IMR-90 (cell line): ENCODE measurements at regions not wholly inside any gene's neighbourhood (a gene's known extent, or its start where the extent isn't known, plus 50 kb on each side); places are given as distances from the start of the nearest gene placed in this dataset.

Experiments used
- ATAC-seq: fragments of 200-7000 bp; cut with Tn5 transposase; 2 replicates; pipeline ENCODE4 v1.9.1; 2020; ENCODE audit warnings: low read depth, mild to moderate bottlenecking, moderate library complexity
- BruUV-seq: library from RNA; stranded (reverse); fragments of 400-500 nt; replicated peaks from 2 replicates; lab custom pipeline; 2021; lab: Mats Ljungman, UMichigan
- CTCF ChIA-PET: fragments of 300-600 bp; formaldehyde crosslinking; extraction: SDS; loops from one replicate; lab custom pipeline; 2021; ENCODE audit warnings: antibody characterized with exemption; lab: Yijun Ruan, JAX
- POLR2A ChIA-PET: fragments of 300-600 bp; sonication (Branson Sonifier 250); formaldehyde crosslinking; loops from one replicate; lab custom pipeline; 2022; ENCODE audit warnings: antibody characterized with exemption; ENCODE audit not compliant: unreplicated experiment; lab: Charles Lee
- DNase-seq: peaks from one replicate; pipeline ENCODE4 v3.0.0; 2013
- H2AFZ ChIP-seq: replicated peaks from 2 replicates; pipeline ENCODE3; 2013; ENCODE audit warnings: low read length, mild to moderate bottlenecking; ENCODE audit not compliant: poor library complexity
- H2AK5ac ChIP-seq: 2 replicates; pipeline ENCODE4 v1.6.1; 2013; ENCODE audit warnings: low read depth, low read length, inconsistent platforms
- H2AK9ac ChIP-seq: replicated peaks from 2 replicates; pipeline ENCODE3; 2013; ENCODE audit warnings: mild to moderate bottlenecking, low read depth, low read length, moderate library complexity; ENCODE audit not compliant: poor library complexity
- H2BK120ac ChIP-seq: 2 replicates; pipeline ENCODE4 v1.6.1; 2013; ENCODE audit warnings: low read depth, low read length, inconsistent platforms
- H2BK15ac ChIP-seq: 3 replicates; pipeline ENCODE4 v1.6.1; 2013; ENCODE audit warnings: low read depth, low read length, inconsistent platforms
- H2BK20ac ChIP-seq: 2 replicates; pipeline ENCODE4 v1.6.1; 2013; ENCODE audit warnings: low read depth, mild to moderate bottlenecking, inconsistent platforms, low read length, moderate library complexity
- H2BK5ac ChIP-seq: 2 replicates; pipeline ENCODE4 v1.6.1; 2013; ENCODE audit warnings: mild to moderate bottlenecking, low read depth, low read length, inconsistent platforms; ENCODE audit not compliant: poor library complexity, severe bottlenecking
- H3K14ac ChIP-seq: replicated peaks from 2 replicates; pipeline ENCODE4 v1.6.1; 2013; ENCODE audit warnings: low read depth, low read length, inconsistent platforms
- H3K18ac ChIP-seq: 2 replicates; pipeline ENCODE4 v1.6.1; 2013; ENCODE audit warnings: low read depth, low read length, control low read depth
- H3K23ac ChIP-seq: 2 replicates; pipeline ENCODE4 v1.6.1; 2013; ENCODE audit warnings: low read depth, low read length, inconsistent platforms
- H3K27ac ChIP-seq: 2 replicates; pipeline ENCODE4 v1.5.1; 2013; ENCODE audit warnings: mild to moderate bottlenecking, control low read depth, low read length; ENCODE audit not compliant: insufficient read depth
- H3K27me3 ChIP-seq: 2 replicates; pipeline ENCODE4 v1.6.1; 2013; ENCODE audit warnings: low read length; ENCODE audit not compliant: control insufficient read depth, insufficient read depth
- H3K36me3 ChIP-seq: 2 replicates; pipeline ENCODE4 v1.6.1; 2013; ENCODE audit warnings: low read length, mixed read lengths; ENCODE audit not compliant: control insufficient read depth, insufficient read depth
- H3K4ac ChIP-seq: 2 replicates; pipeline ENCODE4 v1.6.1; 2013; ENCODE audit warnings: low read depth, low read length, inconsistent platforms
- H3K4me1 ChIP-seq: 2 replicates; pipeline ENCODE4 v1.6.1; 2013; ENCODE audit warnings: low read length, mixed read lengths; ENCODE audit not compliant: control insufficient read depth, insufficient read depth
- H3K4me2 ChIP-seq: 2 replicates; pipeline ENCODE4 v1.6.1; 2013; ENCODE audit warnings: low read depth, mild to moderate bottlenecking, control low read depth, low read length, moderate library complexity
- H3K4me3 ChIP-seq: 2 replicates; pipeline ENCODE4 v1.5.1; 2013; ENCODE audit warnings: low read depth, mild to moderate bottlenecking, control low read depth, low read length, moderate library complexity; ENCODE audit not compliant: insufficient read depth
- H3K56ac ChIP-seq: 2 replicates; pipeline ENCODE4 v1.6.1; 2013; ENCODE audit warnings: low read length, inconsistent platforms; ENCODE audit not compliant: insufficient read depth; ENCODE audit errors: extremely low read depth
- H3K79me1 ChIP-seq, 2 experiments: 2 replicates each; pipeline ENCODE4 v1.6.1; 2013; ENCODE audit warnings: low read length in 2 of 2, inconsistent platforms in 1 of 2, low read depth in 1 of 2
- H3K9ac ChIP-seq: 2 replicates; pipeline ENCODE4 v1.6.1; 2013; ENCODE audit warnings: low read depth, low read length, control low read depth
- H3K9me1 ChIP-seq: 2 replicates; pipeline ENCODE4 v1.6.1; 2013; ENCODE audit warnings: low read length, inconsistent platforms; ENCODE audit not compliant: insufficient read depth
- H3K9me3 ChIP-seq: 2 replicates; pipeline ENCODE4 v1.6.1; 2013; ENCODE audit warnings: low read length; ENCODE audit not compliant: control insufficient read depth, insufficient read depth
- H4K20me1 ChIP-seq: 2 replicates; pipeline ENCODE4 v1.6.1; 2013; ENCODE audit warnings: low read length, inconsistent platforms; ENCODE audit not compliant: insufficient read depth
- H4K5ac ChIP-seq: 2 replicates; pipeline ENCODE4 v1.6.1; 2013; ENCODE audit warnings: mild to moderate bottlenecking, low read depth, low read length, control low read depth
- H4K8ac ChIP-seq, 2 experiments: 2 replicates each; pipeline ENCODE4 v1.6.1; 2013; ENCODE audit warnings: low read depth in 2 of 2, low read length in 2 of 2, control low read depth in 1 of 2, inconsistent platforms in 1 of 2
- H4K91ac ChIP-seq: 2 replicates; pipeline ENCODE4 v1.6.1; 2013; ENCODE audit warnings: low read depth, low read length, inconsistent platforms; ENCODE audit not compliant: insufficient read depth
- BHLHE40 ChIP-seq: fragments of 150-350 bp; IDR thresholded peaks from 2 replicates; pipeline ENCODE4 v1.6.1; 2016; ENCODE audit warnings: mild to moderate bottlenecking, low read depth, low read length
- CEBPB ChIP-seq: IDR thresholded peaks from 2 replicates; pipeline ENCODE4 v1.6.1; 2012; ENCODE audit warnings: low read depth, low read length, improper control_type of control experiment
- CHD1 ChIP-seq: IDR thresholded peaks from 2 replicates; pipeline ENCODE4 v1.6.1; 2012; ENCODE audit warnings: low read depth, low read length, improper control_type of control experiment
- FOS ChIP-seq: fragments of 150-350 bp; IDR thresholded peaks from 2 replicates; pipeline ENCODE4 v1.6.1; 2016; ENCODE audit warnings: low read depth, low read length
- MAFK ChIP-seq: IDR thresholded peaks from 2 replicates; pipeline ENCODE4 v1.6.1; 2012; ENCODE audit warnings: low read depth, low read length, improper control_type of control experiment
- MAZ ChIP-seq: IDR thresholded peaks from 2 replicates; pipeline ENCODE4 v1.6.1; 2012; ENCODE audit warnings: low read depth, mild to moderate bottlenecking, low read length, improper control_type of control experiment, moderate library complexity, borderline replicate concordance
- MXI1 ChIP-seq: IDR thresholded peaks from 2 replicates; pipeline ENCODE4 v1.6.1; 2012; ENCODE audit warnings: low read depth, mild to moderate bottlenecking, low read length, moderate library complexity, borderline replicate concordance
- NFE2L2 ChIP-seq: fragments of 150-350 bp; IDR thresholded peaks from 2 replicates; pipeline ENCODE4 v1.6.1; 2016; ENCODE audit warnings: low read depth, mild to moderate bottlenecking, low read length
- POLR2A ChIP-seq: IDR thresholded peaks from 2 replicates; pipeline ENCODE4 v1.6.1; 2012; ENCODE audit warnings: mild to moderate bottlenecking, low read depth, low read length
- RAD21 ChIP-seq: IDR thresholded peaks from 2 replicates; pipeline ENCODE4 v1.6.1; 2012; ENCODE audit warnings: low read length, improper control_type of control experiment
- RCOR1 ChIP-seq: IDR thresholded peaks from 2 replicates; pipeline ENCODE4 v1.6.1; 2012; ENCODE audit warnings: mild to moderate bottlenecking, low read length, improper control_type of control experiment; ENCODE audit not compliant: insufficient replicate concordance
- RFX5 ChIP-seq: IDR thresholded peaks from 2 replicates; pipeline ENCODE4 v1.8.0; 2012; ENCODE audit warnings: low read depth, mild to moderate bottlenecking, low read length, moderate library complexity
- SMC3 ChIP-seq: fragments of 150-350 bp; IDR thresholded peaks from 2 replicates; pipeline ENCODE4 v1.6.1; 2016; ENCODE audit warnings: low read depth, mild to moderate bottlenecking, antibody characterized with exemption, low read length, moderate library complexity
- WGBS, 2 experiments: methylation state at CpG; one replicate each; pipeline versions ENCODE4 v1.1.5 to v1.1.7; 2013; ENCODE audit warnings: missing lambda C conversion rate in 2 of 2; ENCODE audit not compliant: insufficient read length in 1 of 2; ENCODE audit errors: extremely low coverage in 2 of 2; 5-methylcytosine and 5-hydroxymethylcytosine counted together
- dilution Hi-C: fragments of 300-500 bp; cut with HindIII; formaldehyde crosslinking; loops from one replicate; pipeline ENCODE4 v1.14.3; 2018; ENCODE audit warnings: low sequenced_read_pairs; ENCODE audit not compliant: unreplicated experiment
- in situ Hi-C: fragments of 300-500 bp; cut with MboI; formaldehyde crosslinking; loops from 3 replicates; pipeline ENCODE4 v1.14.3; 2019; ENCODE audit warnings: low sequenced_read_pairs, inconsistent platforms, mixed read lengths
- intact Hi-C: fragments of 100-400 bp; cut with micrococcal nuclease; formaldehyde crosslinking; loops from 2 replicates; pipeline ENCODE4 v1.10.0; 2022
- TF ChIP-seq, protein P1 (sequence below): fragments of 150-350 bp; IDR thresholded peaks from 2 replicates; pipeline ENCODE4 v1.6.1; 2016; ENCODE audit warnings: low read depth, mild to moderate bottlenecking, low read length, moderate library complexity, borderline replicate concordance
- TF ChIP-seq, protein P2 (sequence below): conservative IDR thresholded peaks from 2 replicates; pipeline ENCODE4 v1.5.1; 2012; ENCODE audit warnings: mild to moderate bottlenecking, low read depth, low read length, improper control_type of control experiment
- TF ChIP-seq, protein P3 (sequence below): fragments of 150-350 bp; IDR thresholded peaks from 2 replicates; pipeline ENCODE4 v1.6.1; 2017; ENCODE audit warnings: mild to moderate bottlenecking, antibody characterized with exemption, low read length, low read depth

DNA sequence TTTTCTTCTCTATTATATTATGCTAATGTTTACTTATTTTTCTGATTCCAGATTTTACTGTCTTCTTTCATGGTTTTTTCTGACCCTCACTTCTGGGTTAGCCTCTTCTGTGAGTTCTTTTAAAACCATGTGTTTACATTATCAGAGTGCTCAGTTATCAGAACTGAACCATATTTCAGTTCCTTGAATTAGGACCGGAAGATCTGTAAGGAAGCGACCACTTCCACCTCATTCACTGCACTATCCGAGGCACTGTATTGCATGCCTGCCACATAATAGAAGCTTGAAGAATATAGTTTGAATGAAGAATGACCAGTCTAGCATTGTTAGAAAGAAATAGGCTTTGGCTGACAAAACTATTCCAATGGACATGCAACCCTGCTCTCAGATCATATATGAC, 281.0 kb upstream of the DEPDC1 start:
- ATAC-seq (no peak), DNase-seq (no peak)
- dilution Hi-C loops = no loop called here
- in situ Hi-C loops = no loop called here
- Histone ChIP-seq H2AK5ac (no peak overlapping the region), H3K27ac (no peak overlapping the region), H3K4me2 (no peak overlapping the region), H3K14ac (no peak overlapping the region), H2AK9ac (no peak overlapping the region), H4K8ac (no peak overlapping the region), H3K18ac (no peak overlapping the region), H2BK15ac (no peak overlapping the region), H3K9me3 (no peaks in the 10 kb centered on the region), H3K4me1 (no peaks in the 10 kb centered on the region), H2BK120ac (no peak overlapping the region), H3K23ac (no peak overlapping the region), H4K20me1 (no peaks in the 10 kb centered on the region), H3K36me3 (no peaks in the 10 kb centered on the region), H3K4ac (no peak overlapping the region), H2BK20ac (no peak overlapping the region), H3K4me3 (no peak overlapping the region), H2BK5ac (no peak overlapping the region), H3K9ac (no peak overlapping the region), H4K5ac (no peak overlapping the region), H3K27me3 (no peaks in the 10 kb centered on the region), H3K9me1 (no peaks in the 10 kb centered on the region), H4K91ac (no peak overlapping the region), H3K79me1 (no peaks in the 10 kb centered on the region), H3K56ac (no peak overlapping the region), H2AFZ (no peak overlapping the region)
- no CpG with 5 or more reads among the region's 3 CpGs for WGBS, 2 experiments
- intact Hi-C loops = no loop called here
- ChIA-PET POLR2A (no interaction called here), CTCF (no interaction called here)
- no TSS peak for BruUV-seq
- TF ChIP-seq POLR2A (no peak), MAZ (no peak), NFE2L2 (no peak), CEBPB (no peak), FOS (no peak), RFX5 (no peak), MXI1 (no peak), MAFK (no peak), RAD21 (no peak), BHLHE40 (no peak), SMC3 (no peak), RCOR1 (no peak), CHD1 (no peak)
- TF ChIP-seq, protein P1, sequence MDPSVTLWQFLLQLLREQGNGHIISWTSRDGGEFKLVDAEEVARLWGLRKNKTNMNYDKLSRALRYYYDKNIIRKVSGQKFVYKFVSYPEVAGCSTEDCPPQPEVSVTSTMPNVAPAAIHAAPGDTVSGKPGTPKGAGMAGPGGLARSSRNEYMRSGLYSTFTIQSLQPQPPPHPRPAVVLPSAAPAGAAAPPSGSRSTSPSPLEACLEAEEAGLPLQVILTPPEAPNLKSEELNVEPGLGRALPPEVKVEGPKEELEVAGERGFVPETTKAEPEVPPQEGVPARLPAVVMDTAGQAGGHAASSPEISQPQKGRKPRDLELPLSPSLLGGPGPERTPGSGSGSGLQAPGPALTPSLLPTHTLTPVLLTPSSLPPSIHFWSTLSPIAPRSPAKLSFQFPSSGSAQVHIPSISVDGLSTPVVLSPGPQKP = no peak
- TF ChIP-seq, protein P2, sequence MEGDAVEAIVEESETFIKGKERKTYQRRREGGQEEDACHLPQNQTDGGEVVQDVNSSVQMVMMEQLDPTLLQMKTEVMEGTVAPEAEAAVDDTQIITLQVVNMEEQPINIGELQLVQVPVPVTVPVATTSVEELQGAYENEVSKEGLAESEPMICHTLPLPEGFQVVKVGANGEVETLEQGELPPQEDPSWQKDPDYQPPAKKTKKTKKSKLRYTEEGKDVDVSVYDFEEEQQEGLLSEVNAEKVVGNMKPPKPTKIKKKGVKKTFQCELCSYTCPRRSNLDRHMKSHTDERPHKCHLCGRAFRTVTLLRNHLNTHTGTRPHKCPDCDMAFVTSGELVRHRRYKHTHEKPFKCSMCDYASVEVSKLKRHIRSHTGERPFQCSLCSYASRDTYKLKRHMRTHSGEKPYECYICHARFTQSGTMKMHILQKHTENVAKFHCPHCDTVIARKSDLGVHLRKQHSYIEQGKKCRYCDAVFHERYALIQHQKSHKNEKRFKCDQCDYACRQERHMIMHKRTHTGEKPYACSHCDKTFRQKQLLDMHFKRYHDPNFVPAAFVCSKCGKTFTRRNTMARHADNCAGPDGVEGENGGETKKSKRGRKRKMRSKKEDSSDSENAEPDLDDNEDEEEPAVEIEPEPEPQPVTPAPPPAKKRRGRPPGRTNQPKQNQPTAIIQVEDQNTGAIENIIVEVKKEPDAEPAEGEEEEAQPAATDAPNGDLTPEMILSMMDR = no peak
- TF ChIP-seq, protein P3, sequence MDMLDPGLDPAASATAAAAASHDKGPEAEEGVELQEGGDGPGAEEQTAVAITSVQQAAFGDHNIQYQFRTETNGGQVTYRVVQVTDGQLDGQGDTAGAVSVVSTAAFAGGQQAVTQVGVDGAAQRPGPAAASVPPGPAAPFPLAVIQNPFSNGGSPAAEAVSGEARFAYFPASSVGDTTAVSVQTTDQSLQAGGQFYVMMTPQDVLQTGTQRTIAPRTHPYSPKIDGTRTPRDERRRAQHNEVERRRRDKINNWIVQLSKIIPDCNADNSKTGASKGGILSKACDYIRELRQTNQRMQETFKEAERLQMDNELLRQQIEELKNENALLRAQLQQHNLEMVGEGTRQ = no peak
